GM12878 (cell line): ENCODE measurements at regions not wholly inside any gene's neighbourhood (a gene's known extent, or its start where the extent isn't known, plus 50 kb on each side); places are given as distances from the start of the nearest gene placed in this dataset.

Experiments used
- ATAC-seq: fragments of 200-7000 bp; cut with Tn5 transposase; 3 replicates; pipeline ENCODE4 v1.9.1; 2020; ENCODE audit warnings: mild to moderate bottlenecking, moderate library complexity
- BruUV-seq: library from RNA; stranded (reverse); fragments of 400-500 nt; replicated peaks from 2 replicates; lab custom pipeline; 2021; lab: Mats Ljungman, UMichigan
- CTCF ChIA-PET: fragments of 300-600 bp; sonication (Branson Sonifier 250); formaldehyde crosslinking; extraction: SDS; loops from one replicate; lab custom pipeline; 2021; ENCODE audit warnings: inconsistent platforms; lab: Yijun Ruan, JAX
- POLR2A ChIA-PET: fragments of 350-600 bp; formaldehyde crosslinking; extraction: SDS; loops from one replicate; lab custom pipeline; 2021; ENCODE audit warnings: inconsistent platforms; lab: Charles Lee
- RAD21 ChIA-PET: fragments of 300-600 bp; sonication (Branson Sonifier 250); formaldehyde crosslinking; loops from one replicate; lab custom pipeline; 2023; ENCODE audit warnings: antibody characterized with exemption; ENCODE audit not compliant: unreplicated experiment; lab: Charles Lee
- SMC1A ChIA-PET: fragments of 300-600 bp; sonication (Branson Sonifier 250); formaldehyde crosslinking; loops from one replicate; lab custom pipeline; 2023; ENCODE audit not compliant: unreplicated experiment, uncharacterized antibody; lab: Charles Lee
- DNase-seq: peaks from one replicate; pipeline ENCODE4 v3.0.0-alpha.2; 2011; ENCODE audit warnings: low read depth, low spot score
- FAIRE-seq: peaks from 3 replicates; lab custom pipeline; 2011; peaks lifted over from hg19 to GRCh38; lab: Jason Lieb, UNC
- H2AFZ ChIP-seq: 2 replicates; pipeline ENCODE4 v1.6.0; 2011; ENCODE audit warnings: low read depth, low read length, control low read depth; ENCODE audit not compliant: control insufficient read depth
- H3K27ac ChIP-seq: 2 replicates; pipeline ENCODE4 v1.5.1; 2011; ENCODE audit warnings: control low read depth; ENCODE audit not compliant: control insufficient read depth, insufficient read depth
- H3K27me3 ChIP-seq, 2 experiments: replicated peaks in 1 of 2; 2 replicates each; pipeline versions ENCODE4 v1.6.0 to v1.6.1; 2011; ENCODE audit warnings: low read length in 1 of 2; ENCODE audit not compliant: control insufficient read depth in 2 of 2, insufficient read depth in 2 of 2
- H3K36me3 ChIP-seq, 2 experiments: 2 replicates each; pipeline ENCODE4 v1.5.1; 2011; ENCODE audit warnings: low read length in 1 of 2; ENCODE audit not compliant: control insufficient read depth in 2 of 2, insufficient read depth in 2 of 2
- H3K4me1 ChIP-seq: 2 replicates; pipeline ENCODE4 v1.6.1; 2011; ENCODE audit warnings: mild to moderate bottlenecking, low read length, moderate library complexity, mixed read lengths; ENCODE audit not compliant: control insufficient read depth, insufficient read depth
- H3K4me2 ChIP-seq: 2 replicates; pipeline ENCODE4 v1.6.0; 2011; ENCODE audit warnings: control low read depth; ENCODE audit not compliant: control insufficient read depth, insufficient read depth
- H3K4me3 ChIP-seq: fragments of 200-600 bp; sonication (generic); 2 replicates; pipeline ENCODE4 v1.5.1; 2016
- H3K79me2 ChIP-seq: 2 replicates; pipeline ENCODE4 v1.6.0; 2011; ENCODE audit warnings: low read length; ENCODE audit not compliant: control insufficient read depth, insufficient read depth
- H3K9ac ChIP-seq: 2 replicates; pipeline ENCODE4 v1.8.0; 2011; ENCODE audit warnings: low read length, control low read depth, mixed read lengths; ENCODE audit not compliant: control insufficient read depth, insufficient read depth
- H3K9me3 ChIP-seq: replicated peaks from 3 replicates; pipeline ENCODE4 v1.5.1; 2011; ENCODE audit warnings: mild to moderate bottlenecking, low read length; ENCODE audit not compliant: control insufficient read depth, insufficient read depth
- H4K20me1 ChIP-seq: 2 replicates; pipeline ENCODE4 v1.6.0; 2011; ENCODE audit not compliant: control insufficient read depth, insufficient read depth
- CHD1 ChIP-seq: IDR thresholded peaks from 2 replicates; pipeline ENCODE4 v1.6.1; 2012; ENCODE audit warnings: low read depth, low read length, improper control_type of control experiment
- CHD2 ChIP-seq: IDR thresholded peaks from 2 replicates; pipeline ENCODE4 v1.6.1; 2011; ENCODE audit warnings: low read depth, low read length, improper control_type of control experiment, borderline replicate concordance
- FOXK2 ChIP-seq: fragments of 450-650 bp; IDR thresholded peaks from 2 replicates; pipeline ENCODE4 v1.6.1; 2017; ENCODE audit warnings: mild to moderate bottlenecking, moderate library complexity
- IKZF1 ChIP-seq: fragments of 450-650 bp; conservative IDR thresholded peaks from 2 replicates; pipeline ENCODE4 v1.6.1; 2017; ENCODE audit warnings: antibody characterized with exemption, mild to moderate bottlenecking
- KAT2A ChIP-seq: conservative IDR thresholded peaks from 2 replicates; pipeline ENCODE4 v1.6.1; 2011; ENCODE audit warnings: low read depth, low read length; ENCODE audit not compliant: control insufficient read depth
- MTA3 ChIP-seq: IDR thresholded peaks from 2 replicates; pipeline ENCODE4 v1.6.1; 2012; ENCODE audit warnings: low read length, inconsistent platforms, borderline replicate concordance
- NRF1 ChIP-seq: conservative IDR thresholded peaks from 2 replicates; pipeline ENCODE4 v1.6.1; 2011; ENCODE audit warnings: mild to moderate bottlenecking, low read depth, low read length, improper control_type of control experiment
- POLR2AphosphoS2 ChIP-seq: IDR thresholded peaks from 2 replicates; pipeline ENCODE4 v1.6.1; 2011; ENCODE audit warnings: low read depth, mild to moderate bottlenecking, low read length, improper control_type of control experiment, moderate library complexity
- RELA ChIP-seq: fragments of 450-650 bp; IDR thresholded peaks from 2 replicates; pipeline ENCODE4 v1.8.0; 2014; ENCODE audit warnings: borderline replicate concordance; ENCODE audit not compliant: partially characterized antibody
- SIN3A ChIP-seq: IDR thresholded peaks from 2 replicates; pipeline ENCODE4 v1.6.1; 2012; ENCODE audit warnings: low read depth, low read length, improper control_type of control experiment
- SIX5 ChIP-seq: IDR thresholded peaks from 2 replicates; pipeline ENCODE4 v1.6.1; 2011; ENCODE audit warnings: mild to moderate bottlenecking, low read depth, low read length, moderate library complexity; ENCODE audit not compliant: severe bottlenecking
- YY1 ChIP-seq: IDR thresholded peaks from 2 replicates; pipeline ENCODE4 v1.6.1; 2011; ENCODE audit warnings: low read depth, mild to moderate bottlenecking, low read length
- WGBS: methylation state at CpG from one replicate; pipeline ENCODE4 v1.1.6; 2016; ENCODE audit warnings: low lambda C conversion rate; ENCODE audit not compliant: insufficient replicate concordance, insufficient coverage; ENCODE audit errors: missing lambda C conversion rate; 5-methylcytosine and 5-hydroxymethylcytosine counted together
- in situ Hi-C: fragments of 300-500 bp; cut with MboI; formaldehyde crosslinking; loops from 9 replicates; pipeline ENCODE4 v1.14.3; 2018; ENCODE audit warnings: mixed read lengths
- intact Hi-C: fragments of 100-400 bp; cut with micrococcal nuclease; formaldehyde crosslinking; loops from one replicate; pipeline ENCODE4 v1.14.2; 2022; ENCODE audit not compliant: unreplicated experiment
- TF ChIP-seq, protein P1 (sequence below): IDR thresholded peaks from 2 replicates; pipeline ENCODE4 v1.6.1; 2012; ENCODE audit warnings: low read length, inconsistent platforms
- TF ChIP-seq, protein P2 (sequence below): fragments of 450-650 bp; IDR thresholded peaks from 2 replicates; pipeline ENCODE4 v1.6.1; 2017; ENCODE audit warnings: mild to moderate bottlenecking, low read depth, inconsistent platforms; ENCODE audit not compliant: poor library complexity, severe bottlenecking
- TF ChIP-seq, protein P3 (sequence below): fragments of 450-650 bp; IDR thresholded peaks from 2 replicates; pipeline ENCODE4 v1.6.1; 2016; ENCODE audit warnings: mild to moderate bottlenecking
- TF ChIP-seq, protein P4 (sequence below): fragments of 450-650 bp; IDR thresholded peaks from 2 replicates; pipeline ENCODE4 v1.6.1; 2014; ENCODE audit warnings: mild to moderate bottlenecking
- TF ChIP-seq, protein P5 (sequence below): IDR thresholded peaks from 2 replicates; pipeline ENCODE4 v1.6.1; 2011; ENCODE audit warnings: borderline replicate concordance, low read depth, mild to moderate bottlenecking, moderate library complexity, mixed read lengths, low read length; ENCODE audit not compliant: insufficient read depth; ENCODE audit errors: extremely low read length

DNA sequence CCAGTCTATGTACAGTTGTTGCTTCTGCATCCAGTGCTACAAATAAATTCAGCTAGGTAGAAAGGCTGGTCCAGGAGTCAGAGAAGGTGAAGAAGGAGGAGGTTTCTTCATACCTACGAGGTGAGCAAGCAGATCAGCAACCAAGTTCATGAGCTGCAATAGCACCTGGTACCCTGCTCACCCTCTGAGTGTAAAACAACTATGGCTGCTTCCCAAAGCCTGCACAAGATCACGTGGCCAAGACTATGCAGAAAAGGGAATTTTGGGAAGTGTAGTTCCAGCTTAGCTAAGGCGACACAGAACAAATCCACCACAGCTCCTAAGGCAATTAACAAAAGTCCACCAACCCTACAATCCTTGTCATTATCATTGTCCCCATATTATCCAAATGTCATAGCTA, 95.9 kb upstream of the AUTS2 start (continued):
- no peak for TF ChIP-seq SIN3A
- TF ChIP-seq, all 136 proteins: peak for 2

DNA sequence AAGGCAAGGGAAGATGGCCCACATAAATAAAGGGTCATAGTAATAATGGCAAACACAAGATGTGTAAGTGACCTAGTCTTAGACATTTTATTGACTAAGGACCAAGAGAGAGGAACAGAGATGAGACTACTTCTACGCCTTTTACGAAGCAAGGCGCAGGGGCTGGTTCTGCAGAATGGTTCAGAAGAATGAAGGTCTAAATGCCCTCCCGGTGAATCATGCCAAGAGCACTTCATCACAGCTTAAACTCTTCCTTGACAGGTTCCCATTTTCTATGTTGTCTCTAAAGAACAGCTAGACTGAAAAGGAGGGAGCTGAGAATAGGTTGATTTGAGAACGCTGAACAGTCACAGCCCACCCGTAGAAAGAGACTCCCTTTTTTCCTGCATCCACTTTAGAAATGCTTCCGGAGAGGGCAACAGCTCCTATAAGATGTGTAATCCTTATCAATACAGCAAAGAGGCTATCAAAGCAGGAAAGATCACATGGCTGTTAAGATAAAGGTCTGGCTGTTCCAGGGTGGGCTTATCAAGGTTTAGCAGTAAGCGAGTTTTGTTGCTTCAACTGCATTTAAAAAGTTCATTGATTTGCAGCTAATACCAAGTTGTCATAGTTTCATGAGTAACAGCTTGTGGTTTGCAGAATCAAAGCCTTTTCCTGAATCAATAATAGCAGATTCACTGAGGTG, 93.4 kb upstream of the AUTS2 start:
- no peak overlapping the region for H3K9ac ChIP-seq
- intact Hi-C loops: no loop called here
- BruUV-seq: no TSS peak

More for the DNA sequence above, 93.4 kb upstream of the AUTS2 start:
- no peaks in the 10 kb centered on the region for H4K20me1 ChIP-seq
- SMC1A ChIA-PET: no interaction called here
- H2AFZ ChIP-seq: no peak overlapping the region
- TF ChIP-seq, protein P1, sequence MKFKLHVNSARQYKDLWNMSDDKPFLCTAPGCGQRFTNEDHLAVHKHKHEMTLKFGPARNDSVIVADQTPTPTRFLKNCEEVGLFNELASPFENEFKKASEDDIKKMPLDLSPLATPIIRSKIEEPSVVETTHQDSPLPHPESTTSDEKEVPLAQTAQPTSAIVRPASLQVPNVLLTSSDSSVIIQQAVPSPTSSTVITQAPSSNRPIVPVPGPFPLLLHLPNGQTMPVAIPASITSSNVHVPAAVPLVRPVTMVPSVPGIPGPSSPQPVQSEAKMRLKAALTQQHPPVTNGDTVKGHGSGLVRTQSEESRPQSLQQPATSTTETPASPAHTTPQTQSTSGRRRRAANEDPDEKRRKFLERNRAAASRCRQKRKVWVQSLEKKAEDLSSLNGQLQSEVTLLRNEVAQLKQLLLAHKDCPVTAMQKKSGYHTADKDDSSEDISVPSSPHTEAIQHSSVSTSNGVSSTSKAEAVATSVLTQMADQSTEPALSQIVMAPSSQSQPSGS: no peak
- TF ChIP-seq FOXK2: no peak
- TF ChIP-seq NRF1: no peak
- TF ChIP-seq IKZF1: no peak
- TF ChIP-seq, protein P2, sequence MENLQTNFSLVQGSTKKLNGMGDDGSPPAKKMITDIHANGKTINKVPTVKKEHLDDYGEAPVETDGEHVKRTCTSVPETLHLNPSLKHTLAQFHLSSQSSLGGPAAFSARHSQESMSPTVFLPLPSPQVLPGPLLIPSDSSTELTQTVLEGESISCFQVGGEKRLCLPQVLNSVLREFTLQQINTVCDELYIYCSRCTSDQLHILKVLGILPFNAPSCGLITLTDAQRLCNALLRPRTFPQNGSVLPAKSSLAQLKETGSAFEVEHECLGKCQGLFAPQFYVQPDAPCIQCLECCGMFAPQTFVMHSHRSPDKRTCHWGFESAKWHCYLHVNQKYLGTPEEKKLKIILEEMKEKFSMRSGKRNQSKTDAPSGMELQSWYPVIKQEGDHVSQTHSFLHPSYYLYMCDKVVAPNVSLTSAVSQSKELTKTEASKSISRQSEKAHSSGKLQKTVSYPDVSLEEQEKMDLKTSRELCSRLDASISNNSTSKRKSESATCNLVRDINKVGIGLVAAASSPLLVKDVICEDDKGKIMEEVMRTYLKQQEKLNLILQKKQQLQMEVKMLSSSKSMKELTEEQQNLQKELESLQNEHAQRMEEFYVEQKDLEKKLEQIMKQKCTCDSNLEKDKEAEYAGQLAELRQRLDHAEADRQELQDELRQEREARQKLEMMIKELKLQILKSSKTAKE: no peak
- TF ChIP-seq MTA3: no peak
- TF ChIP-seq SIX5: no peak
- TF ChIP-seq, protein P3, sequence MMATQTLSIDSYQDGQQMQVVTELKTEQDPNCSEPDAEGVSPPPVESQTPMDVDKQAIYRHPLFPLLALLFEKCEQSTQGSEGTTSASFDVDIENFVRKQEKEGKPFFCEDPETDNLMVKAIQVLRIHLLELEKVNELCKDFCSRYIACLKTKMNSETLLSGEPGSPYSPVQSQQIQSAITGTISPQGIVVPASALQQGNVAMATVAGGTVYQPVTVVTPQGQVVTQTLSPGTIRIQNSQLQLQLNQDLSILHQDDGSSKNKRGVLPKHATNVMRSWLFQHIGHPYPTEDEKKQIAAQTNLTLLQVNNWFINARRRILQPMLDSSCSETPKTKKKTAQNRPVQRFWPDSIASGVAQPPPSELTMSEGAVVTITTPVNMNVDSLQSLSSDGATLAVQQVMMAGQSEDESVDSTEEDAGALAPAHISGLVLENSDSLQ: no peak
- TF ChIP-seq CHD2: no peak
- TF ChIP-seq, protein P4, sequence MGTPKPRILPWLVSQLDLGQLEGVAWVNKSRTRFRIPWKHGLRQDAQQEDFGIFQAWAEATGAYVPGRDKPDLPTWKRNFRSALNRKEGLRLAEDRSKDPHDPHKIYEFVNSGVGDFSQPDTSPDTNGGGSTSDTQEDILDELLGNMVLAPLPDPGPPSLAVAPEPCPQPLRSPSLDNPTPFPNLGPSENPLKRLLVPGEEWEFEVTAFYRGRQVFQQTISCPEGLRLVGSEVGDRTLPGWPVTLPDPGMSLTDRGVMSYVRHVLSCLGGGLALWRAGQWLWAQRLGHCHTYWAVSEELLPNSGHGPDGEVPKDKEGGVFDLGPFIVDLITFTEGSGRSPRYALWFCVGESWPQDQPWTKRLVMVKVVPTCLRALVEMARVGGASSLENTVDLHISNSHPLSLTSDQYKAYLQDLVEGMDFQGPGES: no peak
- TF ChIP-seq, protein P5, sequence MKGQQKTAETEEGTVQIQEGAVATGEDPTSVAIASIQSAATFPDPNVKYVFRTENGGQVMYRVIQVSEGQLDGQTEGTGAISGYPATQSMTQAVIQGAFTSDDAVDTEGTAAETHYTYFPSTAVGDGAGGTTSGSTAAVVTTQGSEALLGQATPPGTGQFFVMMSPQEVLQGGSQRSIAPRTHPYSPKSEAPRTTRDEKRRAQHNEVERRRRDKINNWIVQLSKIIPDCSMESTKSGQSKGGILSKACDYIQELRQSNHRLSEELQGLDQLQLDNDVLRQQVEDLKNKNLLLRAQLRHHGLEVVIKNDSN: no peak
- no peak for TF ChIP-seq RELA
- TF ChIP-seq YY1: no peak
- no peak for TF ChIP-seq KAT2A
- no peak for TF ChIP-seq POLR2AphosphoS2
- no peak for TF ChIP-seq CHD1
- no peaks in the 10 kb centered on the region for H3K27me3 ChIP-seq
- no peak overlapping the region for H3K27ac ChIP-seq
- no peak for ATAC-seq
- CTCF ChIA-PET: no interaction called here
- in situ Hi-C loops: no loop called here
- WGBS: 27% methylated on average over 8 of the region's 8 CpGs
- no peak for FAIRE-seq
- no peaks in the 10 kb centered on the region for H3K4me1 ChIP-seq
- H3K36me3 ChIP-seq: no peaks in the 10 kb centered on the region
- peaks cover 1% of the 10 kb centered on the region; the same call in 1 of the 3 replicates for H3K9me3 ChIP-seq
- no peaks in the 10 kb centered on the region for H3K79me2 ChIP-seq
- H3K4me2 ChIP-seq: no peak overlapping the region
- DNase-seq: no peak
- RAD21 ChIA-PET: no interaction called here
- H3K4me3 ChIP-seq: no peak overlapping the region
- POLR2A ChIA-PET: no interaction called here
